DOHH2 (cell line): ENCODE measurements at regions not wholly inside any gene's neighbourhood (a gene's known extent, or its start where the extent isn't known, plus 50 kb on each side); places are given as distances from the start of the nearest gene placed in this dataset.

Source experiments
- EZH2phosphoT487 ChIP-seq: fragments of 200-600 bp; sonication (generic); IDR thresholded peaks from 2 replicates; pipeline ENCODE4 v1.6.1; 2017; ENCODE audit warnings: borderline replicate concordance, mild to moderate bottlenecking, antibody characterized with exemption, low read length, moderate library complexity, mixed read lengths
- TF ChIP-seq, protein P1 (sequence below): fragments of 200-600 bp; sonication (generic); IDR thresholded peaks from one replicate; pipeline ENCODE4 v1.5.1; 2014; ENCODE audit warnings: antibody characterized with exemption, mild to moderate bottlenecking, low read depth, low read length; ENCODE audit not compliant: poor library complexity, severe bottlenecking

DNA sequence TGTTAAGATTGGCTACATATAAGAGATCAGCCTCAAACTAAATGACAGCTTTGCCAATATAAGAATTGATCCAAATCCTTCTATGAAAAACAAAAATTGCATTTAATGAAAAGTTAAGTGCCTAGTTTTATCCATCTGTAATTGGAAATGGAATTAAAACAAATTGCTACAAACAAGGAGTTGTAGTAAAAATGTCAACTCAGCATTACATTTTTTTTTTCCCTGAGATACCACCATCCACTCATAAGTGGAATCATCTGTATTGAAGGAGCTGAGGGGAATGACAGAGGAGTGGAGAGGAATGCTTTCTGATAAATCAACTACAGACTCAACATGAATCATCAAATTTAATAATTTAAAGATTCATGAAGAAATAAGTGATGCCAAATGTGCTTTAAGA lies 601.8 kb downstream of the TMEM182 start:
- TF ChIP-seq, protein P1, sequence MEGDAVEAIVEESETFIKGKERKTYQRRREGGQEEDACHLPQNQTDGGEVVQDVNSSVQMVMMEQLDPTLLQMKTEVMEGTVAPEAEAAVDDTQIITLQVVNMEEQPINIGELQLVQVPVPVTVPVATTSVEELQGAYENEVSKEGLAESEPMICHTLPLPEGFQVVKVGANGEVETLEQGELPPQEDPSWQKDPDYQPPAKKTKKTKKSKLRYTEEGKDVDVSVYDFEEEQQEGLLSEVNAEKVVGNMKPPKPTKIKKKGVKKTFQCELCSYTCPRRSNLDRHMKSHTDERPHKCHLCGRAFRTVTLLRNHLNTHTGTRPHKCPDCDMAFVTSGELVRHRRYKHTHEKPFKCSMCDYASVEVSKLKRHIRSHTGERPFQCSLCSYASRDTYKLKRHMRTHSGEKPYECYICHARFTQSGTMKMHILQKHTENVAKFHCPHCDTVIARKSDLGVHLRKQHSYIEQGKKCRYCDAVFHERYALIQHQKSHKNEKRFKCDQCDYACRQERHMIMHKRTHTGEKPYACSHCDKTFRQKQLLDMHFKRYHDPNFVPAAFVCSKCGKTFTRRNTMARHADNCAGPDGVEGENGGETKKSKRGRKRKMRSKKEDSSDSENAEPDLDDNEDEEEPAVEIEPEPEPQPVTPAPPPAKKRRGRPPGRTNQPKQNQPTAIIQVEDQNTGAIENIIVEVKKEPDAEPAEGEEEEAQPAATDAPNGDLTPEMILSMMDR: no peak
- TF ChIP-seq EZH2phosphoT487: no peak
